H1 (cell line): ENCODE measurements at regions not wholly inside any gene's neighbourhood (a gene's known extent, or its start where the extent isn't known, plus 50 kb on each side); places are given as distances from the start of the nearest gene placed in this dataset.

ENCODE experiments used
- CTCF ChIA-PET: fragments of 300-600 bp; sonication (Branson Sonifier 250); formaldehyde crosslinking; loops from one replicate; lab custom pipeline; 2021; ENCODE audit not compliant: partially characterized antibody; lab: Charles Lee
- POLR2A ChIA-PET: fragments of 300-600 bp; sonication (Branson Sonifier 250); formaldehyde crosslinking; loops from one replicate; lab custom pipeline; 2021; ENCODE audit warnings: inconsistent platforms; ENCODE audit not compliant: partially characterized antibody; lab: Charles Lee
- DNase-seq, 2 experiments: peaks; one replicate each; pipeline versions ENCODE4 v3.0.0 to v3.0.0-alpha.2; 2010 to 2022; ENCODE audit warnings: low spot score in 2 of 2, low read depth in 1 of 2, mixed read lengths in 1 of 2
- FAIRE-seq: peaks from 2 replicates; lab custom pipeline; 2011; peaks lifted over from hg19 to GRCh38; lab: Jason Lieb, UNC
- H2AFZ ChIP-seq: 2 replicates; pipeline ENCODE4 v1.8.1; 2012; ENCODE audit warnings: low read length, inconsistent platforms
- H2AK5ac ChIP-seq: 2 replicates; pipeline ENCODE4 v1.6.1; 2013; ENCODE audit warnings: low read depth, low read length
- H2BK120ac ChIP-seq: replicated peaks from 2 replicates; pipeline ENCODE3; 2013; ENCODE audit warnings: low read depth, low read length, inconsistent platforms
- H2BK12ac ChIP-seq: 2 replicates; pipeline ENCODE4 v1.6.1; 2013; ENCODE audit warnings: low read depth, low read length
- H2BK15ac ChIP-seq: 2 replicates; pipeline ENCODE4 v1.6.1; 2013; ENCODE audit warnings: low read length
- H2BK20ac ChIP-seq: 2 replicates; pipeline ENCODE4 v1.6.1; 2013; ENCODE audit warnings: low read length
- H2BK5ac ChIP-seq: 2 replicates; pipeline ENCODE4 v1.6.1; 2013; ENCODE audit warnings: low read depth, low read length
- H3K14ac ChIP-seq: 2 replicates; pipeline ENCODE4 v1.6.1; 2013; ENCODE audit warnings: inconsistent platforms; ENCODE audit not compliant: insufficient read length
- H3K18ac ChIP-seq: 2 replicates; pipeline ENCODE4 v1.6.1; 2013; ENCODE audit warnings: low read length; ENCODE audit errors: extremely low read depth
- H3K23ac ChIP-seq: 2 replicates; pipeline ENCODE4 v1.6.1; 2013; ENCODE audit warnings: inconsistent platforms; ENCODE audit not compliant: insufficient read length
- H3K23me2 ChIP-seq: 2 replicates; pipeline ENCODE4 v1.6.1; 2013; ENCODE audit warnings: low read depth, low read length
- H3K27ac ChIP-seq: 2 replicates; pipeline ENCODE4 v1.6.1; 2011; ENCODE audit warnings: low read depth, low read length, inconsistent platforms
- H3K27me3 ChIP-seq, 4 experiments: replicated peaks in 1 of 4; 1 replicate in 1 of 4; 2 replicates in 3 of 4; pipeline versions ENCODE4 v1.6.1 to v1.8.1; 2011 to 2013; ENCODE audit warnings: low read length in 3 of 4, mild to moderate bottlenecking in 3 of 4, inconsistent platforms in 2 of 4, mixed read lengths in 2 of 4, moderate library complexity in 1 of 4; ENCODE audit not compliant: control insufficient read depth in 3 of 4, insufficient read depth in 3 of 4; ENCODE audit errors: extremely low read depth in 1 of 4
- H3K36me3 ChIP-seq, 4 experiments: 2 replicates each; pipeline versions ENCODE4 v1.6.1 to v1.8.1; 2011 to 2013; ENCODE audit warnings: mild to moderate bottlenecking in 4 of 4, low read length in 3 of 4, moderate library complexity in 2 of 4, control low read depth in 1 of 4, inconsistent platforms in 1 of 4; ENCODE audit not compliant: insufficient read depth in 4 of 4, control insufficient read depth in 2 of 4
- H3K4ac ChIP-seq: replicated peaks from 2 replicates; pipeline ENCODE3; 2013; ENCODE audit warnings: low read length, low read depth, mixed read lengths, inconsistent platforms; ENCODE audit not compliant: insufficient read length
- H3K4me1 ChIP-seq, 4 experiments: replicated peaks in 1 of 4; 1 replicate in 1 of 4; 2 replicates in 3 of 4; pipeline versions ENCODE4 v1.6.1 to v1.8.1; 2011 to 2013; ENCODE audit warnings: low read length in 3 of 4, inconsistent platforms in 2 of 4, mixed read lengths in 1 of 4; ENCODE audit not compliant: insufficient read depth in 4 of 4, control insufficient read depth in 3 of 4
- H3K4me2 ChIP-seq, 2 experiments: 2 replicates each; pipeline versions ENCODE4 v1.6.1 to v1.8.1; 2011 to 2013; ENCODE audit warnings: low read depth in 2 of 2, low read length in 2 of 2, control low read depth in 1 of 2, inconsistent platforms in 1 of 2, mild to moderate bottlenecking in 1 of 2; ENCODE audit not compliant: insufficient read depth in 1 of 2
- H3K4me3 ChIP-seq, 4 experiments: fragments of 200-600, 300-600 bp in 1 of 4; sonication (generic), shearing (Covaris generic), sonication (Bioruptor Twin) in 1 of 4; 2 replicates each; pipeline versions ENCODE4 v1.5.1 to v1.8.1; 2011 to 2016; ENCODE audit warnings: low read length in 4 of 4, low read depth in 3 of 4, control low read depth in 2 of 4, inconsistent platforms in 2 of 4, mild to moderate bottlenecking in 2 of 4, mixed read lengths in 1 of 4, moderate library complexity in 1 of 4; ENCODE audit not compliant: insufficient read depth in 2 of 4; ENCODE audit errors: extremely low read depth in 1 of 4
- H3K56ac ChIP-seq: replicated peaks from 2 replicates; pipeline ENCODE3; 2013; ENCODE audit warnings: low read depth, mild to moderate bottlenecking, mixed read lengths, low read length, inconsistent platforms; ENCODE audit not compliant: insufficient read length
- H3K79me1 ChIP-seq: 2 replicates; pipeline ENCODE4 v1.6.1; 2013; ENCODE audit warnings: low read depth, low read length, control low read depth
- H3K79me2 ChIP-seq, 2 experiments: 2 replicates each; pipeline versions ENCODE4 v1.6.1 to v1.8.1; 2012 to 2013; ENCODE audit warnings: low read length in 2 of 2, mild to moderate bottlenecking in 2 of 2, inconsistent platforms in 1 of 2; ENCODE audit not compliant: insufficient read depth in 2 of 2, control insufficient read depth in 1 of 2
- H3K9ac ChIP-seq, 4 experiments: replicated peaks in 1 of 4; 1 replicate in 1 of 4; 2 replicates in 3 of 4; pipeline versions ENCODE4 v1.6.1 to v1.8.1; 2011 to 2013; ENCODE audit warnings: low read depth in 3 of 4, low read length in 3 of 4, control low read depth in 2 of 4, mild to moderate bottlenecking in 2 of 4, moderate library complexity in 2 of 4, inconsistent platforms in 1 of 4; ENCODE audit errors: extremely low read depth in 1 of 4
- H3K9me3 ChIP-seq, 2 experiments: 2 replicates each; pipeline versions ENCODE4 v1.6.1 to v1.8.1; 2012 to 2013; ENCODE audit warnings: mild to moderate bottlenecking in 2 of 2, moderate library complexity in 2 of 2, control low read depth in 1 of 2, inconsistent platforms in 1 of 2, low read depth in 1 of 2, low read length in 1 of 2, mixed read lengths in 1 of 2; ENCODE audit not compliant: insufficient read depth in 2 of 2
- H4K20me1 ChIP-seq, 2 experiments: replicated peaks in 1 of 2; 2 replicates each; pipeline versions ENCODE3 to v1.8.1; 2011 to 2013; ENCODE audit warnings: inconsistent platforms in 2 of 2, low read length in 2 of 2, mild to moderate bottlenecking in 1 of 2; ENCODE audit not compliant: insufficient read depth in 2 of 2, control insufficient read depth in 1 of 2
- H4K5ac ChIP-seq: 2 replicates; pipeline ENCODE4 v1.6.1; 2013; ENCODE audit warnings: low read length, low read depth, mixed read lengths, inconsistent platforms; ENCODE audit not compliant: insufficient read length
- H4K8ac ChIP-seq: 2 replicates; pipeline ENCODE4 v1.8.0; 2013; ENCODE audit warnings: mild to moderate bottlenecking, moderate library complexity, low read length, inconsistent platforms; ENCODE audit not compliant: insufficient read depth; ENCODE audit errors: extremely low read depth
- H4K91ac ChIP-seq: replicated peaks from 2 replicates; pipeline ENCODE3; 2013; ENCODE audit warnings: low read length, mixed read lengths, inconsistent platforms; ENCODE audit not compliant: insufficient read length
- FOSL1 ChIP-seq: IDR thresholded peaks from 2 replicates; pipeline ENCODE4 v1.6.1; 2011; ENCODE audit warnings: mild to moderate bottlenecking, low read depth, low read length, moderate library complexity; ENCODE audit not compliant: insufficient read depth
- POLR2AphosphoS5 ChIP-seq: IDR thresholded peaks from 2 replicates; pipeline ENCODE4 v1.6.1; 2011; ENCODE audit warnings: low read depth, low read length
- RXRA ChIP-seq: IDR thresholded peaks from 2 replicates; pipeline ENCODE4 v1.6.1; 2011; ENCODE audit warnings: low read depth, mild to moderate bottlenecking, low read length, moderate library complexity; ENCODE audit not compliant: insufficient read depth
- TBP ChIP-seq: IDR thresholded peaks from 2 replicates; pipeline ENCODE4 v1.6.1; 2011; ENCODE audit warnings: low read depth, low read length, improper control_type of control experiment
- WGBS, 2 experiments: shearing (Covaris generic) in 1 of 2; methylation state at CpG; one replicate each; pipeline versions ENCODE4 v1.1.6 to v1.1.7; 2013 to 2015; ENCODE audit warnings: low lambda C conversion rate in 2 of 2, mixed read lengths in 2 of 2, inconsistent platforms in 1 of 2, low coverage in 1 of 2, missing lambda C conversion rate in 1 of 2; ENCODE audit not compliant: insufficient replicate concordance in 2 of 2, insufficient coverage in 1 of 2, insufficient read length in 1 of 2; ENCODE audit errors: extremely low coverage in 1 of 2, missing lambda C conversion rate in 1 of 2; 5-methylcytosine and 5-hydroxymethylcytosine counted together

DNA sequence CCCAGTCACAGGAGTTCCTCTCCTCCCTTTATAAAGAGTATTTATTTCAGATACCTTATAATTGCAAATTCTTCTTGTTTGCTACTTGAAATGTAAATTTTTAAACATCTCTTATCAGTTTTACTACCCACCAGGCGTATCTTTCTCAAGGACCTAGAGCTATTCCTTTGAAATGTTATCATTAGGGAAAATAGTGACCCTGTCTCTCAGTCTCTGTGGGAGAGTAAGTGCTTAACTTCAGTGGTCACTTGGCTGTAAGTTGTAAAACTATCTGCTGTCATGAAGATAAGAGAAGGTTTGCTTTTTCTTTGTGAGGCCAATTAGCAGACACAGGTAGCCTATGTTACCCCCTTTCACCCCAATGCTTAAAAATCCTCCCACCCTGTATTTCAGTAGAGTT lies 241.6 kb downstream of the TACR3 start:
- H3K23me2 ChIP-seq: no peaks in the 10 kb centered on the region; the same call in 1 of the 2 replicates
- no peak overlapping the region for H4K8ac ChIP-seq
- H3K9me3 ChIP-seq: no peaks in the 10 kb centered on the region
- H3K9ac ChIP-seq: no peak overlapping the region
- peak overlapping the region; percentile 63; the same call in 1 of the 2 replicates for H2AFZ ChIP-seq
- no peak overlapping the region for H3K23ac ChIP-seq
- no peaks in the 10 kb centered on the region for H3K79me1 ChIP-seq
- no peaks in the 10 kb centered on the region for H3K79me2 ChIP-seq
- H2AK5ac ChIP-seq: no peak overlapping the region
- no peak overlapping the region for H3K4ac ChIP-seq
- no peaks in the 10 kb centered on the region for H4K20me1 ChIP-seq
- WGBS, 2 experiments: 69% methylated on average over 1 of the region's 1 CpG; no CpG with 5 or more reads in 1 of the 2 experiments
- H3K36me3 ChIP-seq: no peaks in the 10 kb centered on the region
- H4K5ac ChIP-seq: no peak overlapping the region
- H2BK5ac ChIP-seq: no peak overlapping the region
- DNase-seq (no peak), FAIRE-seq (no peak)
- H3K14ac ChIP-seq: no peak overlapping the region
- no peak overlapping the region for H3K56ac ChIP-seq
- H3K4me1 ChIP-seq: peaks cover 0 to 2% (median 0%) of the 10 kb centered on the region in 4 experiments; a peak in 2 of 7 replicates
- H3K4me3 ChIP-seq: no peak overlapping the region
- no peak overlapping the region for H3K27ac ChIP-seq
- peaks cover 0 to 1% (median 0%) of the 10 kb centered on the region in 4 experiments; a peak in 1 of 7 replicates for H3K27me3 ChIP-seq
- no peak overlapping the region for H2BK120ac ChIP-seq
- ChIA-PET POLR2A (interaction anchor here (1.4 kb wide), 1 partner anchor 10 kb away, joined by 4 read pairs; no protein-coding TSS in a partner anchor), CTCF (interaction anchor here (0.6 to 0.7 kb wide), 2 partner anchors 184 to 942 kb away, joined by 3 read pairs; no protein-coding TSS in a partner anchor)
- H3K4me2 ChIP-seq: no peak overlapping the region
- TF ChIP-seq FOSL1 (no peak), RXRA (no peak), TBP (no peak), POLR2AphosphoS5 (no peak)
- no peak overlapping the region for H2BK12ac ChIP-seq
- H2BK20ac ChIP-seq: no peak overlapping the region
- H2BK15ac ChIP-seq: no peak overlapping the region
- no peak overlapping the region for H4K91ac ChIP-seq
- H3K18ac ChIP-seq: no peak overlapping the region
